GM12873 (cell line): ENCODE measurements at regions not wholly inside any gene's neighbourhood (a gene's known extent, or its start where the extent isn't known, plus 50 kb on each side); places are given as distances from the start of the nearest gene placed in this dataset.

Experiments used
- TF ChIP-seq, protein P1 (sequence below): IDR thresholded peaks from 2 replicates; pipeline ENCODE4 v1.5.1; 2012; ENCODE audit warnings: low read depth, mild to moderate bottlenecking, moderate library complexity, low read length, control low read depth; ENCODE audit not compliant: insufficient read depth; ENCODE audit errors: missing control alignments

GRCh38 chr11:15327786-15328231 is 213.1 kb downstream of the INSC start:
- TF ChIP-seq, protein P1, sequence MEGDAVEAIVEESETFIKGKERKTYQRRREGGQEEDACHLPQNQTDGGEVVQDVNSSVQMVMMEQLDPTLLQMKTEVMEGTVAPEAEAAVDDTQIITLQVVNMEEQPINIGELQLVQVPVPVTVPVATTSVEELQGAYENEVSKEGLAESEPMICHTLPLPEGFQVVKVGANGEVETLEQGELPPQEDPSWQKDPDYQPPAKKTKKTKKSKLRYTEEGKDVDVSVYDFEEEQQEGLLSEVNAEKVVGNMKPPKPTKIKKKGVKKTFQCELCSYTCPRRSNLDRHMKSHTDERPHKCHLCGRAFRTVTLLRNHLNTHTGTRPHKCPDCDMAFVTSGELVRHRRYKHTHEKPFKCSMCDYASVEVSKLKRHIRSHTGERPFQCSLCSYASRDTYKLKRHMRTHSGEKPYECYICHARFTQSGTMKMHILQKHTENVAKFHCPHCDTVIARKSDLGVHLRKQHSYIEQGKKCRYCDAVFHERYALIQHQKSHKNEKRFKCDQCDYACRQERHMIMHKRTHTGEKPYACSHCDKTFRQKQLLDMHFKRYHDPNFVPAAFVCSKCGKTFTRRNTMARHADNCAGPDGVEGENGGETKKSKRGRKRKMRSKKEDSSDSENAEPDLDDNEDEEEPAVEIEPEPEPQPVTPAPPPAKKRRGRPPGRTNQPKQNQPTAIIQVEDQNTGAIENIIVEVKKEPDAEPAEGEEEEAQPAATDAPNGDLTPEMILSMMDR, result peak; percentile 77

- TF ChIP-seq, protein P1, result no peak
Measured at GRCh38 chr11:15333407-15333806, 218.7 kb downstream of the INSC start.

DNA sequence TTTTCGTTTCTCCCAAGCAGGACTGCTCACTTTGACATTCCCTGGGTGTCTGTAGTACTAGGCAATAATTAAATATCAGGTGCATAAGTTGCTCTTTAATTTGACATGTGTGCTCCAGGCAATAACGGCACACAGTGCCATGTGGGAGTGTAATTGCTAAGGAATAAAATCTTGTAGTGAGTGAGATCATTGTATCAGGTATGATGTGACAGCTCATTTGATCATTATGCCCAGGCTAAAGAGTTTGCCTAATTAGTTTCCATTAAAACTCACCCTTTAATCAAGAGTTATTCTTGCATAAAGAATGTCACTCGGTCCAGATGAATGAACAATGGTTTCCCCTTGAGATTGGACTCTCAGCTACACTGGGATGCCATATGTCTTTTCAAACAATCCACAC is 220.0 kb downstream of the INSC start:
- TF ChIP-seq, protein P1, result no peak

DNA sequence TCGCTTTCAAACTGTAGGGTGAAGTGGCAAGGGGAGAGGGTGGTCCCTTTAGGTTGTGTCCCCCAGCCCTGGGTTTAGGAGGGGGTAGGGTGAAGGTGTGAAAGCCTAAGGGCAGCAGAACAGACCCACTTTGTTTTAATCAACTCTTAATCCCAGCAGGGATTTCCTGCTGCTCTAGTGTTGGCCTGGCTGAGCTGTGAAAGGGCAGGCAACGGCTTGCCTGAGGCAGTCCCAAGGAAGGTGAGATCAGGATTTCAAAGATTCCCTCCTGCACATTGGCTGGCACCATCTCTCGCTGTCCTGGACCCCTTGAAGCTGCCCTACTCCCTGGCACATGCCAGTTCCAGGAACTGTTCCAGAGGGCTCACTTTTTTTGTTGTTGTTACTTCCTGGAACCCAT is 221.3 kb downstream of the INSC start:
- TF ChIP-seq, protein P1, result no peak

DNA sequence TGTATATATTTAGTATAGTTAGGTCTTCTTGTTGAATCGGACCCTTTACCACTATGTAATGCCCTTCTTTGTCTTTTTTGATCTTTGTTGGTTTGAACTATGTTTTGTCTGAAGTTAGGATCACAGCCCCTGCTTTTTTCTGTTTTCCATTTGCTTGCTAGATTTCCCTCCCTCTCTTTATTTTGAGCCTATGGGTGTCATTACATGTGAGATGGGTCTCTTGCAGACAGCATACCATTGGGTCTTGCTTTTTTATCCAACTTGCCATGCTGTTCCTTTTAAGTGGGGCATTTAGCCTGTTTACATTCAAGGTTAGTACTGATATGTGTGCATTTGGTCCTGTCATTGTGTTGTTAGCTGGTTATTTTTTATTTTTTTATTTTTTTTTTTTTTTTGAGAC is 224.6 kb downstream of the INSC start:
- TF ChIP-seq, protein P1, result no peak

GRCh38 chr11:15341587-15341986 is 226.9 kb downstream of the INSC start:
- TF ChIP-seq, protein P1, result no peak

DNA sequence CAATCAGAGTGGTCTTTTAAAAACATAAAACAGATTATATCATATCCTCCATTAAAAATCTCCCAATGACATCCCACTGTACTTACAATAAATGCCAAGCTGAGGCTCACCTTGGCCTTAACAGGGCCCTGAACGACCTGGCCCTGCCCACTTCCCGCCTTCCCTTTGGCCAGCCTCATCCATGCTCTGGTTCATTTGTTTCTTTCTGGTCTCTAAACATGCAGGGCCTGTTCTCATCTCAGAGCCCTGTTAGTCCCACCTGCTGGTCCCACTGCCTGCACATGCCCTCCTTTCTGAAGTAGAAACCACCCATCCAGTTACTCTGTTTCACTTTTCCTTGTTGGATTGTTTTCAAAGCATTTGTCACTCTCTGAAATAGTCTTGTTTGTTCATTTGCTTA is 227.4 kb downstream of the INSC start:
- TF ChIP-seq, protein P1, result no peak

DNA sequence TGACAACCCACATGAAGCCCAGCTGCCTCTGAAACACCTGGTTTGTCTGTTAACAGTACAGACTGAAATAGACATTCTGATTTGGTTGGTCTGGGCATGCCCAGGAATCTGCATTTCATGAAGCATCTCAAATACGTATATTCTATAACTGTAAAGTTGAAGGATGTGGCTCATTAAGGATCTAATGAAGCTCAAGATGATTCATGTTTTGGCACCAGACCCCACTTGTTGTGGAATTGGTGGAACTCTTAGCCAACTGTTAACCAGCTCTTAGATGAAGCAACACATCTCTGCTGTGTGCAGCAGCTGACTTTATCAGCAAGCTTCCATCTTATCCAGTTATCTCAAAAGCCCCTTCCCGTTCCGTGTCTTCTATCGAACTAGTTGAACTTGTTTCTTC is 232.2 kb downstream of the INSC start:
- TF ChIP-seq, protein P1, result no peak
